GM18520 (cell line): ENCODE measurements at regions not wholly inside any gene's neighbourhood (a gene's known extent, or its start where the extent isn't known, plus 50 kb on each side); places are given as distances from the start of the nearest gene placed in this dataset.

Experiments
- ATAC-seq: cut with Tn5 transposase; IDR thresholded peaks from one replicate; pipeline ENCODE4 v1.9.1; 2021; ENCODE audit not compliant: unreplicated experiment

DNA sequence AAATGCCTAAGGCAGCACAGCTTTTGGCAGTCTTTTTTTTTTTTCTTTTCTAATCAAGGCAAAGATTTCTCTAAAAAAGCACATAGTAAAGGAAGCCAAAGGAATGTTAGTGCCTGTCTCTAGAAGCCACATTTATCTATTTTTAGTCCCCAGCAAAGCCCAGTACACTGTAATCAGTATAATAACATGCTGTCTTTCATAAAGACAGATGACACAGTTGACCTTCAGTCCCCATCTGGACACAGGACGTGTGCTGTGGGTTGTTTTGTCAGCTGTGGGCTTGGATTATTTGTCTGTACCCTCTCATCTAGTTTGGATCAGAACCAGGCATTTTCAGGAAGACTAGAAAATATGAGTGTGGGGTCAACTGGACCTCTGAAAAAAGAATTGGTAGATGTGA lies 110.4 kb upstream of the CTNNB1 start:
- ATAC-seq = no peak

DNA sequence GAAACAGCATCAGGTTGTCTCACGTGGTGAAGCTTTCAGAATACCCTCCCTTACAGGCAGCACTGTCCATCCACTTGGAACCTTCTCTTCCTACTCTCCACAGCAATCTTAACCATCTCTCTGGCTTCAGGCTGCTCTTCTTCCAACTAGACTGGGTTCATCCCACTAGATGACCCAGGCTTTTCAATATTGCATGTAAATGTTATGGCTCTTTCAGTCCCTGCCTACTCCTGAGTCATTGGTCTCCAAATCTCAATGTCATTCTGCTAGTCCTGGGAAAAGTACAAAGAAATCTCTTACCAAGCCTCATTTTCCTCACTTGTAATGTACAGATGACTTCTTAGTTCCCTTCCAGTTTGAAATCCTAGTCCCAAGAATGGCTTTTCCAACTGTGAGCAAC lies 109.7 kb upstream of the CTNNB1 start:
- ATAC-seq = no peak

DNA sequence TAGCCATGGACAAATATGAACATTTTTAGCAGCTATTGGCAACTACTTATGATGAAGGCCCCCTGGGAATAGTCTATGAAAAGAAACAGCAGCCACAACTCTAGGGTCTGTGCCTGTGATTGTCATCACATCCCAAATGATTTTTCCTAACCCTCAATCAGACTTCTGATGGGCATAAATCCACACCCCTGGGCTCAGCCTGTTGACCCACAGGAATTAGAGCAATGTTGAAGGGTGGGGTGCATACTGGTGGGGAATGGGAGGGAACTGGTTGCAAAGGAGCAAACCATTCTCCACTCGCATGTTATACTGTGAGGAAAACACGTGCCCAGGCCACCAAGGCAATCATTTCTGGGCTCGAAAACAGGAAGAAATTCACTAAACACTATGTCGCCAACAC lies 106.5 kb upstream of the CTNNB1 start:
- no peak for ATAC-seq

DNA sequence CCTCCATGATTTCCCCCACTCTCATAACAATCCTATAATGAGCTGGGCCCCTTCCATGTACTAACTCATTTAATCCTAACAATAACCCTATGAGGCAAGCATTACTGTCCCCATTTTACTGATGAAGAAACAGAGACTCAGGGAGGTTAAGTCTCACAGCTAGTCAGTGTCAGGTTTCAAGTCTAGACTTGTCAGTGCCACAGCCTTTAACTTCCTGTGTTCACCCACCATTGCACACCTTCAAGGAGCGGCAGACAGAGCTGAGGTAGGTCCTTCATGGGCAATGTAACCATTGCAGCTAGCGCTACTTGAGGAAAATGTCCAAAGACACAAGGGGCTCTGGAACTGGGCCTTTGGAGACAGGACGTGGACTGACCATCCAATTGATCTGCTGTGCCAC lies 105.8 kb upstream of the CTNNB1 start:
- ATAC-seq = no peak

DNA sequence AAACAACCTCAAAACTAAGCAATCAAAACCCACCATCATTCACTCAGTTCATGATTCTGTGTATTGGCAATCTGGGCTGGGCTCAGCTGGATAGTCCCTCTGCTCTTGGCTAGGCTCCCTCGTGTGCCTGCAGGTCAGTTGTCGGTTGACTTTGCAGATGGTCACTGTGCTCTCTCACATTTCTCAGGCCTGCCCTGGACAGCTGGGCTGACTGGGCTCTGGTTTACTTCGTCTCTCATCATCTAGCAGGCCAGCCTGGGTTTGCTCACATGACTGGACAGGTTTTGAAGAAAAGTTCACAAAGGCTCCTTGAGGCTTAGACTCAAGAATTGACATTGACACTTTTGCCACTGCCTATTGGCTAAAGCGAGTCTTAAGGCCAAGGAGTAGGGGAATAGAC lies 105.0 kb upstream of the CTNNB1 start:
- ATAC-seq = no peak

DNA sequence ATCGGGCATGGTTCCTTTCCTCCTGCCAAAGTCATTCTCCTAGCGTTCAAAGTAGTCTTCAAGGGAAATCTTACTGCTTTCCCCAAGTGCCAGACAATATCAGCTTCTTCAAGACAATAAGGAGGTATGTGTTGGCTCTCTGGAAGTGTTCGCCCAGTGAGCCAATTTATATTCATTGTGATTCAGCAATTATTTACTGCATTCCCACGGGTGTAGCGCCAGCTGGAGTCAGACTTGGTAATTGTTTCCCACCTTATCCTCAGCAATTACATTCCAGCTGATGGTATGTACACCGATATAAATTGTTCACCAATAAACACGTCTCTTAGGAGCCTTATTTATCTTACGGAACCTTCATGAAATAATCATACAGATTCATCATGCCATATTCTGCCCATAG lies 103.6 kb upstream of the CTNNB1 start:
- ATAC-seq = no peak

DNA sequence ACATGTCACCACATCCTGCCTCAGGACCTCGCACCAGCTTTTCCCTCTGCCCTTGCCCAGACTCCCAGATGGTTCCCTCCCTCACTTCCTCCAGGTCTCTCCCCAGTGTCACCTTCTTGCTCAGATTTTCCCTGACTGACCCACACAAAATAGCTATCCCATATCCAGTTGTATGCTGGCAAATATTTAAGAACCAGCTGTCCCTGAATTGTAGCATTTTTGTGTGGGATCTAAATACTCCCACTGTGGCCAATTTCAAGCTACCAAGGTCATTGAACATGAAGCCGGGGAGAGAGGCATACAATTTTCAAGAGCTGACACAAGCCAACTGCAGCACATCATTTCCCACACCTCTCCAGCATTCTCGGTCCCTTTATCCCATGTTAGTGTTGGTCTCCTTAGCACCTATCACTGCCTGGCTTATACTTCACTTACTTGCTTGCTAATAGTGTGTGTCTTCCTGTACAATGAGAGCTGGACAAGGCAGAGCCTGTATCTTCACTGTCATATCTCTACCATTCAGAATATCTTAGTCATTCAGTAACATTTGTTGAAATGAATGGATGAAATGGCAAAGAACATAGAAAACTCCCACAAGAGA lies 101.3 kb upstream of the CTNNB1 start:
- ATAC-seq = no peak

DNA sequence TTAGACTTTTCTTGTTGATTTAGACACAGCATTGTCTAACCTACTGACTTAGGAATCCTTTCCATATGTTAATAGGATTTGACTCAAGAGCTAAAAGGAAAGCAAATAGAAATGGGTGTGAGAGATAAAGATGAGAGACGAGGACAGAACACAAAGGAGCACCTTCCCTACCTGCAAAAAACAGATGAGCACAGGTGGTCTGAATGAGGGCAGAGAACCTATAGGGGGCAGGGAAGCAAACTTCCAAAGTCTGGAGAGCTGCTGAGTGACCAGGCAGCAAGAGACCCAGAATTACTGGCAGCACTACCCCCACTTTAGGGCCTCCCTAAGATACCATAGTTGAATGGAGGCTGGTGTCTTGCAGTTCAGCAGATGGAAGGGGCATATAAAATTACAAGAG lies 98.1 kb upstream of the CTNNB1 start:
- ATAC-seq = no peak

DNA sequence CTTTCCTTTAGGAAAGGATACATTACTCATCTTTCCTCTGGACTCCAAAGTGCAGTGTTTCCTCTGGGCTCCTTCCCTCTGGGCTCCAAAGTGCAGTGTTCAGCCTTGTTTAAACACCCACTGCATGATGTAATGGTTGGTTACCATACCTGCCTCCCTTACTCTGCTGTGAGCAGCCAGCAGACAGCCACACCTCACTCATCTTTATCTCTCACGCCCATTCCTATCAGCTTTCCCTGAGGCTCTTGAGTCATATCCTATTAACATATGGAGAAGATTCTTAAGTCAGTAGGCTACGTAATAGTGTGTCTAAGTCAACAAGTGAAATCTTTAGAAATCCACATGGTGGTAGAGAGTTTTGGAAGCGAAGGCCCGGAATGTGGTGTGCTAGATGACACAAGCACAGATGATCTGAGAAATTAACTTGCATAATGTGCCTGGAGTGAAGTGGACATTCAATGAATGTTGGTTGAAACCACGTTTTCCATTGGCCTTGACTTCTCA lies 97.2 kb upstream of the CTNNB1 start:
- ATAC-seq = no peak

DNA sequence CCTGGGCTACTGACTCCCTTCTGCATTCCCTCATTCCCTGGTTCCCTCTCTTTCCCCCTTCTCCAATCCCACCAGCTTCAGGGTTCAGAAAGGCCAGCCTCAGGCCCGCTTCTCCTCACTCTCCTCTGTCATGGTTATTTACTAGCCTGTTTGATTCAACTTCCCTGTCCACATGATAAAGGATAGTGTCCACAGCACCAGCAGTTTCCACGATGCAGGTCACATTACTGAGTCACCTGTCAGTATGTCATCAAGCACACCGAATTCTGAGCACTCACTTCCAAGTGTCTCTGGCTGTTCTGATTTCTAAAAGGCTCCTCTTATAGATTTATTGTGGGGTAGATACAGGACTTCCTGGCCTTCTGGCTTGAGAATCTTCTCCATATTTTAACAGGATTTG lies 96.6 kb upstream of the CTNNB1 start:
- ATAC-seq = no peak

DNA sequence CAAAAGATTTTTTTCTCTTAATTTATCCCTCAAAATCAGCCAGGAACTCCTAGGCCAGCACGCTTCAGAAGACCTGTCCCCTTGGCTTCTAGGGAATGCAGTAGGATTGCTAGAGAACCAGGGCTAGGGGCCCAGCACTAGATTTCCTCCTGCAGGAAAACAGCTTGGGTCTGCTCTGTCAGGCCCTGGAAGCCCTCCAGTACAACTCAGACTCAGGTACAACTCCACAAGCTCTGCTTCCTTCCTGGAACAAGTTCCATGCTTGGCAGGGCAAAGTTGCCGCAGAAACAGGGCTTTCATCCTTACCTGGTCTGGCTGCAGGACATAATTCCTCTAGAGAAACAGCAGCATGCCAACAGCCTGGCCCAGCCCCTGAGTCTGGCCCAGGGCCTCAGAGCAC lies 96.1 kb upstream of the CTNNB1 start:
- ATAC-seq = no peak

DNA sequence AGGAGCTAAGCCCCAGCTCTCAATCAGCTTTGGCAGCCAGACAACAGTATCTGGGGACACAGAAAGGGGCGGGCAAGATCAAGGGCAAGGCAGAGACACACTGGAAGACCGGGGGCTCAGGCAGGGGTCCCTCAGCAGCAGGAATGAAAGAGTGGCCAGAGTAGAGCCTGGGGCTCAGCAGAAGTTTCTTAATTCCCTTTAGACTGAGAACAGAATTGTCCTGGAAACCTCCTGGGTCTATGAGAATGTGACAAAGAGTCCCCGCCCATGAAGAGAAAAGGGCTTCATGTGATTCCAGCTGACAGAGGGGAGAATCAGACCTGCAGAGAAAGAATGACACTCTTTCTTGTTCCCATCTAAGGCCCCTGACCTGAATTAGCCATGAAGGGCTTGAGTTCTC lies 95.2 kb upstream of the CTNNB1 start:
- ATAC-seq = no peak

DNA sequence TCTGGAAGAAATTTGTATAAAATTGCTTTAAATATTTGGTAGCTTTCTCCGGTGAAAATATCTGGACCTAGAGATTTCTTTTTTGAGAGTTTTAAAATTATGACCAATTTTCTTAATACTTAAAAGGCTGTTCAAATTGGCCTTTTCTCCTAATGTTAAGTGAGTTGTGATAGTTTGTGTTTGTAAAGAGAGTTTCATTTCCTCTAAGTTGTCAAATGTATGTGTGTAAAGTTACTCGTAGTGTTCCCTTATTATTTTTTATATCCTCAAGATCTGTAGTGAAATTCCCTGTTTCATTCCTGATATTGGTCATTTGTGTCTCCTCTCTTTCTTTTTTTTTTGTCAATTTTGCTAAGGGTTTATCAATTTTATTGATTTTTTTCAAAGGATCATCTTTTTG lies 92.6 kb upstream of the CTNNB1 start:
- no peak for ATAC-seq

DNA sequence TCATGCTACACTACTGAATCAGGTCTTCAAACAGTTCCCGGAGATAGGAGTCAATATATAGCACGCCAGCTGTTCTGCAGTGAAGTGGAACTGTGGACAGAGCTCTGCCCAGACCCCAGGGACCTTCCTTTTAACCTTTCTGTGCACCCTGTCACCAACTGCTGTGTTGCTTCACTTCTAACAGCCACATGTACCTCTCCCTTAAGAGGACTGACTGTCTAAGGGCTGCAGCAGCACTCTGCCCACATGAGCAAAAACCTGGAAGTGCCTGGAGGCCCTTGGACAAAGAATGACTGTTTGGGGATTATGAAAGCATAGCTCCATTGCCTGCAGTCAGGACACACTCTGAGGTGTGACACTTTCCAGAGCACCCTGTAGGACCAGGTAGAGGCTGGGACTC lies 88.3 kb upstream of the CTNNB1 start:
- no peak for ATAC-seq

DNA sequence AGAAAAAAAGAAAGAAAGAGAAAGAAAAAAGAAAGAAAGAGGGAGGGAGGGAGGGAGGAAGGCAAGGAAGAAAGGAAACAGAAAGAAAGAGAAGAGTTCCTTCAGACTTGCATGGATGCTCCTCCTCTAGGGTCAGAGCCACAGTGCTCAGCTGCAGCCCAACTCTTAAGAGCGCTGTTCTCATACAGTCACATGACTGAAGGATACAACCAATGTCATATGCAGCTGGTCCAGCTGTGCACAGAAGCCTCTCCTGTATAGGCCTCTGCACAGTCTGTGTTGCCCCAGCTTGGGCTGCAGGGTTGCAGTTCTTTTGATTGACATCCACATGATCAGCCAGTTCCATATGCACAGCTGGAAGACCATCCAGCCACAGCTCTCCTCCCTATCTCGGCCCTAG lies 86.8 kb upstream of the CTNNB1 start:
- ATAC-seq = no peak

DNA sequence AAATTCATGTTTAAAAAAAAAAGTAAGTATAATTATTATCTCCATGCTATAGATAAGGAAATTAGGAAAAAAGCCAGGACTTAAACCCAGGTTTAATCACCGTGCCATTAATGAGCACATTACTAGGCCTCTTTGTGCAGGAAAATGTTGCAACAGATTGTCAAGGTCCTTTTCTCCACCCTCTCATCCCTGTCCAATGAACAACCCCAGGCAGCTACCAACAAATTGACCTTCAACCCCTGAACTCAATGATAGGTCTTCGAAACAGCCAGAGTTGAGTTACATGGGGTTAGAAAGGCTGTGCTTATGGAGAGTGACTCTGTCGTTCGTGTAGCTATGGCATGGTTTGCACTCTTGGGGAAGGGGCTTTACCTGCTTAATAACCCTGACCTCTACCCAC lies 84.2 kb upstream of the CTNNB1 start:
- no peak for ATAC-seq

DNA sequence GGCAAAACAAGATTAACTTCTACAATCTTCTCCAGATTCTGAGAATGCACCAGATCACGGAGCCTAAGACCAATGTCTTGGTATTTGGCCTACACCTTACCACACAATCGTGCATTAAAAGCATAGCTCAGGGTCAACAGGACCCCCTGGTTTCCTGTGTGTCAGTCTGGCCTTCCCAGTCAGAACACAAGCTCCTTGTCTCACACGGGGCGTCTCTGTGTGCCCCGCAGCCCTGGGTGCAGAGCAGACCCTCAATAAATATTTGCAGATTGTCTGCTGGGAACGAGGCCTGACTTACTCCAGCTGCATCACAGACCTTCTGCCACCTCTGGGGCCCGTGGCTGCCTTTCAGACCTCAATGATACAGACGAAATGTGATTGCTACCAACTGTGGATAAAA lies 82.5 kb upstream of the CTNNB1 start:
- no peak for ATAC-seq

DNA sequence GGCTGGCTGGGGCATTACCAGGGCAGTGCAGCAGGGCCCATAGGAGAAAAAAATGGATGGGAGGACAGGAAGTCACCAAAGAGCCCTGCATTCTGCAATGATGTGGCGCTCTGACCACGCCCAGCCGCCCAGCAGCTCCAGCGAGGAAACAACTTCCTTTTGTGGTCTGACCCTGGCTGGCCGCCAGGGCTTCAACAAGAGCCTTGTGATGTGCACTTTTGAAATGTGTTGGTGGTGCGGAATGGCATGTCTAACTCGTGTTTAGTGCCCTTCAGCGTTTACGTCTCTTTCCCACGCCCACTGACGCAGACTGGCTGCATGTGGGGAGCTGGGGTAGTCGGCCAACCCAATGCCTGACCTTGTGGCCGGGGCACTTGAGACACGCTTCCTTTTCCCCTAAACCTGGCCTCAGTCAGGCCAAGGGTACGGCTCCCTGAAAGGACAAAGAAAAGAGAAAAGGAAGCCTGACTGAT lies 81.9 kb upstream of the CTNNB1 start:
- ATAC-seq = peak; percentile 81

DNA sequence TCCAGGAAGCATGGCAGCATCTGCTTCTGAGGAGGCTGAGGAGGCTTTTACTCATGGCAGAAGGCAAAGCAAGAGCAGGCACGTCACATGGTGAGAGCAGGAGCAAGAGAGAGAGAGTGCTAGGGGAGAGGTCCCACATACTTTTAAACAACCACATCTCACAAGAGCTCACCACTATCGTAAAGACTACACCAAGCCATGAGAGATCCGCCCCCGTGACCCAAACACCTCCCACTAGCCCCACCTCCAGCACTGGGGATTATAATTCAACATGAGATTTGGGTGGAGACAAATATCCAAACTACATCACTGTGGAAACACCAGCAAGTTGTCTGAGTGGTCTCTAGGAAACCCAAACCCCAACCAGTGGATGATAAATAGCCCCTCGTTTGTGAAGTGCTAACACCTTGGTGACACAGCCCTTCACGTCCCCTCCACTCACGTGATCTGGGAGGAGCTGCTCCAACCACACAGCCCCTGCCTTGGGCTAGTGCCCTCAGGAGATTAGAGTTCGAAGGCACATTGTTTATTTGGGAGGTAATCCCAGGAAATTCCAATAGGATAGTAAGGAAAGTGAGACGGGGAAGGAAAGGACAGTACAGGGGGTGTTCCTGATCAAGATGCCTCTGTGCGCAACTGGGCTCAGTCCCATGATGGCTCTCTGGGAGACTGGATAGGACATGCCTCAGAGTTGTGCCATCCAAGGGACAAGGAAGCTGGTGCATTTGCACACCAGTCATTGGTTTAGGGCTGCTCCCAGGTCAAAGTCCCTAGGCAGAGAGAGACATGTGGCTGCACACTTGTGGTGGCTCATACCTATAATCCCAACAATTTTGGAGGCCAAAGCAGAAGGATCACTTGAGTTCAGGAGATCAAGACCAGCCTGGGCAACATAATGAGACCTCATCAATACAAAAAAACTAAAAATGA lies 80.6 kb upstream of the CTNNB1 start:
- no peak for ATAC-seq

DNA sequence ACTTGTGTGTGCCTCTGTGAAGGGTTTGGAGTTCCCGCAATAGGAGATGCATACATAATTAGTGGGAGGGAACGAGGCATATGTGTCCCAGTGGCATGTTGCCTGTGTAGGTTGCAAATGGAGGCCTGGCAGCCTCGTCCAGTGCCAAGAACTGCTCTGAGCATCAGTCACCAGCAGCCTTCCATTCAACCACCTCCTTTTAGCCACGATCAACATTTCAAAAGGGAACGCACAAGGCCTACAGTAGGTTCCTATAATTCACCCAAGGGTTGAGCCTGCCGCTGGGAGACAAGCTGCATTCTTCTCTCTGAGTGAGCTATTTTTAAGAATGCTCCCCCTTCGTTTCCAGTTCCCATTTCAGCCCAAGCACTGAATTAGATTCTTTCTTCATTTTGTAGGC lies 78.8 kb upstream of the CTNNB1 start:
- ATAC-seq = no peak

DNA sequence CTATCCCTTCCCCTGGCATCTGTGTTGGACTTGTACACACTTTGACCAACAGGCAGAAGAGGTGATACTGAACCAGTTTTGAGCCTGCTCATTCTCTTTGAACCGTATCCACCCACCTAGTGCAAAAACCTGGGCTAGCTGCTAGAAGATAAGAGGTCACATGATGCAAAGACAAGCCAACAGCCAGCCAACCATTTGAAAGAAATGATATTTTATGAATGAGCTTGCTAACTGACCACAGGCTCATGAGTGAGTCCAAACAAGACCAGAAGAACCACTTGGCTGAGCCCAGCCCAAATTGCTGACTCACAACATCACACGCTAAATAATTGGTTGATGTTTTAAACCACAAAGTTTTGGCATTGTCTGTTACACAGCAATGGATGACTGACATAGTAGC lies 74.0 kb upstream of the CTNNB1 start:
- ATAC-seq = no peak

DNA sequence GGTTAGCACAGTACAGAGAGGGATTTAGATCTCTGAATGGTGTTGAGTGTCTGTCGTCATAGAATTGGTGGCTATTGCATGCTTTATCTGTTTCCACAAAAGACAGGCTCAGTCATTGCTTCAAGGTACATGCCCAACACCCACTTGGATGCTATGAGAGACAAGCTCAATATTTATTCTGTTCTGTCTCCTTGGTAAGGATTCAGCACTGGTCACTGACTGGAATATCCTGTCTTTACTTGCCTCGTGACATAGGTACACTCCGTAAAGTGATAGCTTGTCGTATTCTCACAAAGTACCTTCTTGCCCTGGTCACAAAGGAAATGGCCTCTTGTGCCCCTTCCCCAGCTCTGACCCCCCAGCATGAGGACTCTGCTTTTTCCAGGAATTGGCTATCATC lies 72.8 kb upstream of the CTNNB1 start:
- ATAC-seq = no peak
